ENCODE measurements at regions not wholly inside any gene's neighbourhood (a gene's known extent, or its start where the extent isn't known, plus 50 kb on each side); places are given as distances from the start of the nearest gene placed in this dataset.

DNA sequence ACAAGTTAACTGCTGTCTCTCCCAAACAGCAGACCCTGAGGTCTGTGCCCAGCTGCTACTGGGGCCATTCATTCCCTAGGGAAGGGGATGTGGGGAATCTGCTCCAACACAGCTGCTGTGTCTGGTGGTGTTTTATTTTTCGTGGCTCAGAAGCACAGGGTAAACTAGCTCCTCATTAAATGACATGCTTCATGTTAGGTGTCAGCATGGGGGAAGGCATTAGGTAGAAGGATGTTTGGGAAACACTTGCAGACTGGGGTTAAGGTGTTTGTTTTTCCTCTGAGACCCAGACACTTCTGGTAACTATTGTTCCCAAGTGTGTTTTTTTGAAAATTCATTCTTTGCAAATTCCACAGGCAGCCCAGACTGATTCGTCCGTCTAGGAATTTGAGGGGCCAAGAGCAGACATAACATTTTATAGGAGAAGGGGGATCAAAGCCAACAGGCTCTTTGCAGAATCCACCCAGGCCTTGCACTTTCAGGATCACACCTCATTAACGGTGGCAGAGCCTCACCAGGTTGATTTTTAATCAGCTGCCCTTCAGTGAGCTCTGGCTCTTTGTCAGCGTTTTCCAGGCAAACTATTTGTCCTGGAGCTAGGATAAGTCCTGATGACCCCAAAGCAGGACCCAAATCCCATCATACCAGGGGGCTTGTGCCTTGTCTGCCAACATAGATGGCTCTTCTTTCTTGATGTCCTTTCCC, 65.4 kb upstream of the ITGA11 start:
- DNase-seq (ENCODE audit: low spot score), result no peak
- no peak overlapping the region for H3K4me3 Mint-ChIP-seq (ENCODE audit: unreplicated experiment)
- H3K9me3 Mint-ChIP-seq (ENCODE audit: low read depth), result no peaks in the 10 kb centered on the region
- peak overlapping the region; percentile 89 for H3K27ac Mint-ChIP-seq (ENCODE audit: unreplicated experiment)
- TF ChIP-seq, protein P1, sequence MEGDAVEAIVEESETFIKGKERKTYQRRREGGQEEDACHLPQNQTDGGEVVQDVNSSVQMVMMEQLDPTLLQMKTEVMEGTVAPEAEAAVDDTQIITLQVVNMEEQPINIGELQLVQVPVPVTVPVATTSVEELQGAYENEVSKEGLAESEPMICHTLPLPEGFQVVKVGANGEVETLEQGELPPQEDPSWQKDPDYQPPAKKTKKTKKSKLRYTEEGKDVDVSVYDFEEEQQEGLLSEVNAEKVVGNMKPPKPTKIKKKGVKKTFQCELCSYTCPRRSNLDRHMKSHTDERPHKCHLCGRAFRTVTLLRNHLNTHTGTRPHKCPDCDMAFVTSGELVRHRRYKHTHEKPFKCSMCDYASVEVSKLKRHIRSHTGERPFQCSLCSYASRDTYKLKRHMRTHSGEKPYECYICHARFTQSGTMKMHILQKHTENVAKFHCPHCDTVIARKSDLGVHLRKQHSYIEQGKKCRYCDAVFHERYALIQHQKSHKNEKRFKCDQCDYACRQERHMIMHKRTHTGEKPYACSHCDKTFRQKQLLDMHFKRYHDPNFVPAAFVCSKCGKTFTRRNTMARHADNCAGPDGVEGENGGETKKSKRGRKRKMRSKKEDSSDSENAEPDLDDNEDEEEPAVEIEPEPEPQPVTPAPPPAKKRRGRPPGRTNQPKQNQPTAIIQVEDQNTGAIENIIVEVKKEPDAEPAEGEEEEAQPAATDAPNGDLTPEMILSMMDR (IDR thresholded peaks at IDR 0.05), result no peak
- peaks cover 1% of the 10 kb centered on the region for H3K36me3 Mint-ChIP-seq (ENCODE audit: low read depth)
- H3K27me3 Mint-ChIP-seq (ENCODE audit: low read depth), result no peaks in the 10 kb centered on the region
- H3K4me1 Mint-ChIP-seq (ENCODE audit: low read depth), result peaks cover 90% of the 10 kb centered on the region

DNA sequence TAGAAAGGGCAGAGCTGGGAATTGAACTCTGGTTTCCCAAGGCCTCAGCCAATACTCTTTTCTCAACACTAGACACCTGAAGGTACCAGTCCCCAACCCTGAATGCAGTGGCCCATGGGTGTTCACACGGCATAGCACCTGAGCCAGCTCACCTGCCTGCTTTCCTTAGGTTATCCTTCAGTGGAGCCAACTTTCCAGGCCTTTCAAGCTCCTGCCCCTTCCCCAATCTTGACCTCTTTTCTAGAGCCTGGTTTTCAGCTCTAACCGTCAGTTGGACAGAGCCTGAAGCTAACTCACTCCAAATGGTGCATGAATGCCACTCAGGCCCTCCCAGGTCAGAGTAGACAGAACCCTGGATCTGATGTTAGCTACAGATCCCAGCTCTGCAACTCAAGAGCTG, 66.1 kb upstream of the ITGA11 start:
- TF ChIP-seq, protein P1 (IDR thresholded peaks at IDR 0.05), result no peak

DNA sequence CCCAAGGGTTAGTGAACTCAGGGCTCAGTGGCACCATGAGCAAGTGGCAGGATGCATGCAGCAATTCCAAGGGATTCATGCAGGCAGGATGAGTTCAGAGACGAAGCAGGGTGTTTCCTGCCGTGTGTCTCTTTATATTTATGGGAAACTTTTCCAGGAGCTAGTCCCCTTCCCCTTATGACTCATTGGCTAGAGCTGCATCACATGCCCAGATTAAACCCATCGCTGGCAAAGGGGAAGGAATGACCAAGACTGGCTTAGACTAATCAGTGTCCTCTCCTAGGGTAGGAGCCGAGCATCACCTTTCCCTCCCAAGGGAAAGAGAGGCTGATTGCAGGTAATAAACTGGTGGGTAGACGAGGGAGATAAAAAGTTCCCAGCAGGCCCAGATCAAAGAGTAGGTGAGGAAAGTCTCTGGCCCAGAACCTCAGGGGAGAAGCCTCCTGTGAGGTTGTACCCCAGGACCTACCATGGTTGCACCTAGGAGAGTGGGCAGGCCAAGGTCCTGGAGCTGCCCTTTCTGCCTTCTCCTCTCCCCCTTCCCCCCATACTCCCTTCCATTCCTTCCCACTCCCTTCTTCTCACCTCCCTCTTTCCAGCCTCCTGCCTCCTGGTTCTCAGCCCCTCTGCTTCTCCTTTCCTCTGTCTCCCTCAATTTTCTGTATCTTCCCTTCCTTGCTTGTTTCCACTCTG, 67.8 kb upstream of the ITGA11 start:
- Mint-ChIP-seq H3K27ac (ENCODE audit: unreplicated experiment) (peak overlapping the region; percentile 87), H3K9me3 (ENCODE audit: low read depth) (no peaks in the 10 kb centered on the region), H3K27me3 (ENCODE audit: low read depth) (no peaks in the 10 kb centered on the region), H3K4me3 (ENCODE audit: unreplicated experiment) (no peak overlapping the region), H3K4me1 (ENCODE audit: low read depth) (peaks cover 80% of the 10 kb centered on the region), H3K36me3 (ENCODE audit: low read depth) (no peaks in the 10 kb centered on the region)
- TF ChIP-seq, protein P1 (IDR thresholded peaks at IDR 0.05), result no peak
- no peak for DNase-seq (ENCODE audit: low spot score)

More for the DNA sequence above, 66.1 kb upstream of the ITGA11 start:
- H3K4me1 Mint-ChIP-seq (ENCODE audit: low read depth), result peaks cover 83% of the 10 kb centered on the region
- DNase-seq (ENCODE audit: low spot score), result no peak
- peak overlapping the region; percentile 37 for H3K27ac Mint-ChIP-seq (ENCODE audit: unreplicated experiment)
- peaks cover 1% of the 10 kb centered on the region for H3K36me3 Mint-ChIP-seq (ENCODE audit: low read depth)
- H3K9me3 Mint-ChIP-seq (ENCODE audit: low read depth), result no peaks in the 10 kb centered on the region
- H3K27me3 Mint-ChIP-seq (ENCODE audit: low read depth), result no peaks in the 10 kb centered on the region
- H3K4me3 Mint-ChIP-seq (ENCODE audit: unreplicated experiment), result no peak overlapping the region

DNA sequence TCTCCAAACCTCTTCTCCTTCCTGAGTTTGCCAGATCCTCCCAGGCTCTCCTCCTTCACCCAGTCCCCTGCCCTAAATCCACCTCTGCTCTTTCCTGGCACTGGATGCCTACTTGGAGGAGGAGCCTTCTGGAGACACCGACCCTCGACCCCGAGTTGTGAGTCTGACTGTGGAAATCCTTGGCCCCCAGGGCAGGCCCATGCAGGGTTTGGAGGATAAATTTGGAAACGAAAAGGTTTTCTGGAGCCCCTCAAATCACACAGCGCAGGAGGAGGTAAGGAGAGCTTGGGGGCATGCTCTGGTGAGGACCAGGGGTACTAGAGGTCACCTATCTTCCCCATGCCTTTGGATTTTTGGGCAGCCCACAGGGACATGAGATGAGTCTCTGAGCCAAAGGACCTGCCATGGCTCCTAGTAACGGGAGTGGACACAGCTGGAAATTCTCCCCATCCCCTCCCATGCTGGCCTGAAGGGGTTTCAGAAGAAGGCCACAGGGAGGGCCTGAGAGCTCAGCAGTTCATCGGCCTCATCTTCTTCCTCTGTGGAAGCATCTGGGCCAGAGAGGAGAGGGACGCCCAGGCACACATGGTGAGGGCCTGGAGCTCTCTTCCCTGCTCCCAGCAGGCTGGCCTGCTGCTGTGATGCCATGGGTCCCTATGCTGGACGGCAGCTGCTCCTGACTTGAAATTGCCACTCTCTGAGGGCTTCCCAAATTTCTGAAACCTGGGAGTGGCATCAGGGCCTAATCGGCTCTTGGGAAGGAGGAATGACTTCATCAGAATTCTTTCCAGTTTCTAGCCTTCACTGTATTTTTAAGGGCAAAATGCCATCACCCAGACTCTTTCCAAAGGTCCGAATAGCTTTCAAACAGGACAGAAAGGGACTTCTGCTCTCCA, 68.6 kb upstream of the ITGA11 start:
- no peaks in the 10 kb centered on the region for H3K9me3 Mint-ChIP-seq (ENCODE audit: low read depth)
- TF ChIP-seq, protein P1 (IDR thresholded peaks at IDR 0.05), result no peak
- peaks cover 82% of the 10 kb centered on the region for H3K4me1 Mint-ChIP-seq (ENCODE audit: low read depth)
- no peaks in the 10 kb centered on the region for H3K27me3 Mint-ChIP-seq (ENCODE audit: low read depth)
- peak overlapping the region; percentile 4 for H3K4me3 Mint-ChIP-seq (ENCODE audit: unreplicated experiment)
- no peak for DNase-seq (ENCODE audit: low spot score)
- H3K27ac Mint-ChIP-seq (ENCODE audit: unreplicated experiment), result peak overlapping the region; percentile 87
- H3K36me3 Mint-ChIP-seq (ENCODE audit: low read depth), result no peaks in the 10 kb centered on the region

DNA sequence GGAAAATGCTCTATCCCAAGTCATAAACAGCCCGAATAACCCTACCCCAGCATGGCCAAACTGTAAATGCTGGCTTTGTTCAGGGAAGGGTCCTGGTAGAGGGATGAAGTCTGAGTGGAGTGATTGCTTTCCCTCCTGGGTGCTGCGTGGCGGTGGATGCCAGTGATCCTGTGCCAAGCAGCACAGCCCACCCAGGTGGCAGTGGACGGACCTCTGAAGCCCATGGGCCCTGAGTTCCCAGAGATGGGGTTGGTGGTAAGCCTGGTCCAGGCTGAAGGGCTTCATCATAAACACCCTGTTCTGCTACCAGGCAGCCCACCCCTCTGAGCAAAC, 69.3 kb upstream of the ITGA11 start:
- Mint-ChIP-seq H3K4me3 (ENCODE audit: unreplicated experiment) (peak overlapping the region; percentile 4), H3K27ac (ENCODE audit: unreplicated experiment) (peak overlapping the region; percentile 87), H3K36me3 (ENCODE audit: low read depth) (no peaks in the 10 kb centered on the region), H3K9me3 (ENCODE audit: low read depth) (no peaks in the 10 kb centered on the region), H3K4me1 (ENCODE audit: low read depth) (peaks cover 82% of the 10 kb centered on the region), H3K27me3 (ENCODE audit: low read depth) (no peaks in the 10 kb centered on the region)
- DNase-seq (ENCODE audit: low spot score), result no peak
- TF ChIP-seq, protein P1 (IDR thresholded peaks at IDR 0.05), result no peak

Measured in chondrocyte (in vitro differentiated cells).